GM23248 (cell line): ENCODE measurements at regions not wholly inside any gene's neighbourhood (a gene's known extent, or its start where the extent isn't known, plus 50 kb on each side); places are given as distances from the start of the nearest gene placed in this dataset.

Experiments
- EZH2 ChIP-seq: fragments of 200-600 bp; sonication (generic); IDR thresholded peaks from 2 replicates; pipeline ENCODE4 v1.6.1; 2018; ENCODE audit warnings: antibody characterized with exemption, mild to moderate bottlenecking; ENCODE audit not compliant: insufficient read depth, poor library complexity, severe bottlenecking
- EZH2phosphoT487 ChIP-seq: fragments of 200-600 bp; sonication (generic); IDR thresholded peaks from 2 replicates; pipeline ENCODE4 v1.6.1; 2018; ENCODE audit warnings: antibody characterized with exemption, moderate library complexity, mild to moderate bottlenecking, low read depth; ENCODE audit not compliant: insufficient read depth

GRCh38 chr6:132003516-132004178 is 52.5 kb upstream of the CCN2 start:
- TF ChIP-seq EZH2, result no peak
- no peak for TF ChIP-seq EZH2phosphoT487
